Fibroblast of skin of left quadriceps (primary cell): ENCODE measurements at regions not wholly inside any gene's neighbourhood (a gene's known extent, or its start where the extent isn't known, plus 50 kb on each side); places are given as distances from the start of the nearest gene placed in this dataset.
A peak's percentile ranks its signal among the peaks of the same experiment; 100 is the strongest.
"Not testable (repeated sequence)": the region's sequence is repeated elsewhere in the genome, so short reads cannot be mapped to it uniquely, and the experiment has no call there.

ENCODE experiments used
- DNase-seq, 2 experiments: peaks; one replicate each; pipeline ENCODE4 v3.0.0-alpha.2; 2013; ENCODE audit warnings: low read depth in 2 of 2

GRCh38 chr3:140752499-140752898, 74.6 kb downstream of the TRIM42 start:
- no peak for DNase-seq

GRCh38 chr3:140753865-140754754, 76.2 kb downstream of the TRIM42 start:
- no peak for DNase-seq

- no peak for DNase-seq
Observed at GRCh38 chr3:140754936-140755335, 77.1 kb downstream of the TRIM42 start.

GRCh38 chr3:140756240-140757016, 78.6 kb downstream of the TRIM42 start:
- DNase-seq, result no peak

- no peak for DNase-seq
Observed at GRCh38 chr3:140758791-140759444, 81.1 kb downstream of the TRIM42 start.

GRCh38 chr3:140760324-140761075, 82.6 kb downstream of the TRIM42 start:
- no peak for DNase-seq

GRCh38 chr3:140761076-140761639, 83.3 kb downstream of the TRIM42 start:
- DNase-seq, result no peak

- DNase-seq, result no peak
Observed at GRCh38 chr3:140762746-140763145, 84.9 kb downstream of the TRIM42 start.

- DNase-seq, result no peak
Observed at GRCh38 chr3:140763532-140763931, 85.7 kb downstream of the TRIM42 start.

GRCh38 chr3:140765246-140765645, 87.4 kb downstream of the TRIM42 start:
- no peak for DNase-seq

- DNase-seq, result no peak
Observed at GRCh38 chr3:140766465-140766864, 88.6 kb downstream of the TRIM42 start.

GRCh38 chr3:140767566-140767965, 89.7 kb downstream of the TRIM42 start:
- DNase-seq, result peak in 1 of 2 experiments; percentile 3

GRCh38 chr3:140768941-140769340, 91.1 kb downstream of the TRIM42 start:
- DNase-seq, result peak; percentile 4 to 5

- no peak for DNase-seq
Observed at GRCh38 chr3:140769951-140770350, 92.1 kb downstream of the TRIM42 start.

- no peak for DNase-seq
Observed at GRCh38 chr3:140770977-140771667, 93.3 kb downstream of the TRIM42 start.

GRCh38 chr3:140777631-140778233, 99.9 kb downstream of the TRIM42 start:
- no peak for DNase-seq

- no peak for DNase-seq
Observed at GRCh38 chr3:140791368-140791767, 113.5 kb downstream of the TRIM42 start.

- no peak for DNase-seq
Observed at GRCh38 chr3:140794507-140794906, 116.6 kb downstream of the TRIM42 start.

- not testable (repeated sequence) for DNase-seq
Observed at GRCh38 chr3:140802898-140803297, 125.0 kb downstream of the TRIM42 start.

- no peak for DNase-seq
Observed at GRCh38 chr3:140809316-140809715, 131.5 kb downstream of the TRIM42 start.
